HG02588 (cell line): ENCODE measurements at regions not wholly inside any gene's neighbourhood (a gene's known extent, or its start where the extent isn't known, plus 50 kb on each side); places are given as distances from the start of the nearest gene placed in this dataset.

ENCODE experiments used
- ATAC-seq: cut with Tn5 transposase; IDR thresholded peaks from one replicate; pipeline ENCODE4 v1.9.1; 2021; ENCODE audit warnings: mild to moderate bottlenecking, moderate library complexity; ENCODE audit not compliant: unreplicated experiment

DNA sequence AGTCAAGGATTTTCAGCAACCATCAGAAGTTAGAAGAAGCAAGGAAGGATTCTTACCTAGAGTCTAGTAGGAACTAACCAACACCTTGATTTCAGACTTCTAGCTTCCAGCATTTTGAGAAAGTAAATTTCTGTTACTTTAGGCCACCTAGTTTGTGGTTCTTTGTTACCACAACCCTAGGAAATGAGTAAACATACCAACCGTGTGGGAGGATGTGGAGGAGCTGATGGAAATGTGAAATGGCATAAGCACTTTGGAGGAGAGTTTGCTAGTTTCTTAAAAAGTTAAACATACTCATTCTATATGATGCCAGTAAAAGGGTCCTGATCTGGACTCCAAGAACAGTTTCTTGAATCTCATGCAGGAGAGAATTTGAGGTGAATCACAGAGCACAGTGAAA lies 679.4 kb downstream of the PDHA2 start:
- no peak for ATAC-seq

DNA sequence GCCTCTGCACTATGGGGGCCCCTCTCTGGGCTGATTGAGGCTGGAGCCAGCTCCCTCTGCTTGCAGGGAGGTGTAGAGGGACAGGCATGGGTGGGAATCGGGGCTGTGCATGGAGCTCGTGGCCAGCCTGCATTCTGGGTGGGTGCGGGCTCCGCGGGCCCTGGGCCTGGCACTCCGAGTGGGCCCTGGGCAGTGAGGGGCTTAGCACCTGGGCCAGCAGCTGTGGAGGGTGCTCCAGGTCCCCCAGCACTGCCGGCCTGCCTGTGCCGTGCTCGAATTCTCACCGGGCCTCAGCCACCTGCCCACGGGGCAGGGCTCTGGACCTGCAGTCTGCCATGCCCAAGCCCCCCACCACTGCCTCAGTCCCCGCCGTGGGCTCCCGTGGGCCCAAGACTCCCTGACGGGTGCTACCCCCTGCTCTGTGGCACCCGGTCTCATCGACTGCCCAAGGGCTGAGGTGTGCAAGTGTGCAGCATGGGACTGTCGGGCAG lies 681.2 kb downstream of the PDHA2 start:
- ATAC-seq = no peak

DNA sequence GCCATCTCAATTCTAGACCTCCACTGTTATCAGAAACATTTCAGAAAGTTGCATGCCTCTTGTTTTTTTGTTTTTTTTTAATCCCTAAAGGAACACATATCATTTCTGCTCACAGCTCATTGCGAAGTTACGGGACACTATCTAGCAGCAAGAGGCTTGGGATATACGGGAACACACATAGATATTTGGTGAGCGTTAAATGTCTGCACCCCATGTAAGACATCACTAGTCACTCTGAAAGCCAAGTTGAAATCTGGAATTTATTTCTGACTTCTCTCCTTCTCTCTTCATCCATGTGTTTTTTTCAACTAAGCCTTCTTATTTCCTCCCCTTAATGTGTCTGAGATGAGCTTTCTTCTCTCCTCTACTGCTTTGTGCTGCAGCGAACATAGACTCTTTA lies 683.7 kb downstream of the PDHA2 start:
- no peak for ATAC-seq

DNA sequence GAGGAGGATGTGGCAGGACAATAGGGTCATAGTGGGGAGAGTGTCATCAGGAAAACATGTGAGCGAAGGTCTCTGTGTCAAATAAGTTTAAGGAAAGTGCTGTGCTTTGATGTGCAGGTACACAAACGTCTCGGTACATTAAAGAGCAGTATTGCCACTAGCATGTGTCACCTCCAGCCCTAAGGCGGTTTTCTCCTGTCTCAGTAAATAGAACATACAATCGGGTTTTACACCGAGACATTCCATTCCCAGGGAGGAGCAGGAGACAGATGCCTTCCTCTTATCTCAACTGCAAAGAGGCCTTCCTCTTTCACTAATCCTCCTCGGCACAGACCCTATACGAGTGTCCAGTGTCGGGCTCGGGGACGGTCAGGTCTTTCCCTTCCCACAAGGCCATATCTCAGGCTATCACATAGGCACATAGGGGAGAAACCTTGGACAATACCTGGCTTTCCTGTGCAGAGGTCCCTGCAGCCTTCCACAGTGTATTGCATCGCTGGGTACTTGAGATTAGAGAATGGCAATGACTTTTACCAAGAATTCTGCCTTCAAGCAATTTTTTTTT lies 684.5 kb downstream of the PDHA2 start:
- no peak for ATAC-seq

DNA sequence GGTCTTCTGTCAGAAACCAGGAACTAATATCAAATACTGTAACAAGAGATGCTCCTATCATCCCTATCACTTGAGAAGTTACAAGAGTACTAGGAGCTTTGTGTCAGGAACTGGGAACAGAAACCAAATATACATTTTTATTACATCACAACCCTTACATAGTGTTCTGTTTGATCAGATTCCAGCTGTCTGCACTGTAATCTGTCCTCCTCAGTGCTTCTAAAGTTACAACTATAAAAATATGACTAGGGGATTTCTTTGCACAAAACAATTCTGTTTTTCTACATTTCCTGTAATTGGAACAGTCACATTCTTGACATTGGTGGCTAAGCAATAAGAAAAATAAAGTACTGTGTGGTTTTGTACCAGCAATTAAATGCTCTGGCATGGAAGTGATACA lies 686.0 kb downstream of the PDHA2 start:
- no peak for ATAC-seq

DNA sequence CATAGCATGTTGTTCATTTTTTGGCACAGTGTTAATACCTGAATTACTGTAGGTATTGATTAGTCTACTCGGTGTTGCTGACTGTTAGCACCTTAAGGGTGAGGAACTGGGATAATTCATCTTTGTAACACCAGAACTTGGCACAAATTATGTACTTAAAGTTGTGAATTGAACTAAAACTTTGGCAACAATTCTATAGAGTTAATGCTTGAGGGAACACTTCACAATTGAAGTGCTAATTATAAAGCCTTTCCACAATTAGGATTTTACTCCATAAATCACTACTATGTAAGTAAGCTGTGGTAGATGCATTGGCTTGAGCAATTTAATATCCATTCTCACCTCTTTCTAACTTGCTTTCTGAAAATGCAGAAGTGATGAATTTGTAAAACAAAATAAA lies 686.7 kb downstream of the PDHA2 start:
- ATAC-seq = no peak

DNA sequence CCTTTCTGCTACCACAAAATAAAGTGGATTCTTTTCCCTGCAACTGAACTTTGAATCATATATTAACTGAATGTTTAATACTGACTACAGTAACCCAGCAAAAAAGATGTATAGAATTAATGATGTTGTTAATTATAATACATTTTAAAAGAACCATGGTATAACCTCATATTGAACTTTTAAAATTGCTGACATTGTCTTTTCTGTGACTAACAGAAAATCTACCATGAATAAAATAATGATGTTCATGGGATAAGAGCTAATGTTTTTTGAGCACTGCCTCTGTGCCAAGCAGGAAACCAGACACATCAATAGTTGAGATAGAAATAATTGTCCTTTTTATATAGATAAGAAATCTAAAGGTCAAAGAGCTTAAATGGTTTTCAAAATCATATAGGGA lies 691.9 kb downstream of the PDHA2 start:
- ATAC-seq = no peak

DNA sequence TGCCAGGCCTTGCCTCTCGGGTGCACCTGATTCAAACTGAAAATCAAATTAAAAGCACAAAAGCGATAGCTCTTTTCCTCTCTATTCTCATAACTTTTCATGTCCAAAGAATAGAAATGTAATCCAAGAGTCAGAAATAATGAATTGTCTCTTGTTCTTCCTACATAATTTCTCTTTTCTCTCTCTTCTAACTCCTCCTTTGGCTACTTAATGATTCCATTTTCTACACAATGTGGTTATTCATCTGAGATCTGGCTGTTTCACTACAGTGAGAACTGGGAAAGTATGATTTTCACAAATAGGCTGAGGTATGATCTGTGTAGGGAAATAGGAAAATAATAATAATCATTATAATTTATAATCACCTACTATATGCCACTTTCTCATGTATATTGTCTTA lies 703.5 kb downstream of the PDHA2 start:
- ATAC-seq = no peak

DNA sequence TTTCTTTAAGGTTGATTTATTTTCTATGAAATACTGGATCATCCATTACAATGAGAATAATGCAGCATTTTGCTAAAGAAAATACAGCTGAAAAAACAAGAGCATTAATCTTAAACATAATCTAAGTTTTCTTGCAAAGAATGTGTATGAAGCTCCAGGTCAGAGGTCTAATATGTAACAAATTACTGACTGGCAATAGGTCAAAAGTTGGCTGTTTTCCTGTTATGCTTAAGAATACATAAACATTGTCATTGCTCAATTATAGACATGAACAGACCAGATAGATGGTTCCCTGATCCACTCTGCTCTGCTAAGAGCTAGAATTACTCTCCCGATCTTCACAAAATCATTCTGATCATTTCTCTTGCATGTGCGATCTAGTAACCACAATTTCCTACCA lies 718.6 kb downstream of the PDHA2 start:
- no peak for ATAC-seq

DNA sequence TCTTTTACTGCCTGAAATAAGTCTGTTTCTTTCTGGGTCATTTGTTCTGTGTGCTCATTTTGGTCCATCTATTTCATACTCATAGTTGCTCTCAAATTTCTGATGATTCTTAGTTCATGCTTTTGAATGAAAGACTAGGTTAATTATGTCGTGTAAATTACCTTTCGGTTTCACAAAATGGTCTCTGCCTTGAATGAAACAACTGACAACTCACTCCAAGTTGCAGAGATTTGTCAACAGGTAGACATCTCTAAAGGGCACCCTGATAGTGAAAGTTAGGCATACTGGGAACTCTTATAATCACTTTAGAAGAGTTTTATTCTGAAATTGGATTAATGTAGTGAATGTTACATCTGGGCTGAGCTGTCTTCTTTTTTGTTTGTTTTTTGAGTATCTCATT lies 726.9 kb downstream of the PDHA2 start:
- no peak for ATAC-seq

DNA sequence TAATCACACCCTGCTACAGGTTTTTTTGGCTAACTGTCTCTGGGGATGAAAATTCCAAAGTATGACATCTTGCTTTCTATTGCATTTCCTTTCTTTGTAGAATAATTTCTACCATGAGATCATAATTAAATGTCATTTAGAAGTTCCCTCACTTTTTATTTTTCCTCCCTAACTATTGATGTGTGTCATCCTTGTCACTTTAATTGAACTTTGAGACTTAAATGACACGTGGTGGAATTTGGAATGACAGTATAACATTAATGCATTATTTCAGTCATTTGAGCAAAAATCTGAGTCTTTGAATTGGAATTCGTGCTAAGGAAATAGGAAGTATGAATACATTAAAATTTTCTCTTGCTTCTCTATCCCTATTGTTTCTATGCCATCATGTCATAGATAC lies 745.4 kb downstream of the PDHA2 start:
- no peak for ATAC-seq

DNA sequence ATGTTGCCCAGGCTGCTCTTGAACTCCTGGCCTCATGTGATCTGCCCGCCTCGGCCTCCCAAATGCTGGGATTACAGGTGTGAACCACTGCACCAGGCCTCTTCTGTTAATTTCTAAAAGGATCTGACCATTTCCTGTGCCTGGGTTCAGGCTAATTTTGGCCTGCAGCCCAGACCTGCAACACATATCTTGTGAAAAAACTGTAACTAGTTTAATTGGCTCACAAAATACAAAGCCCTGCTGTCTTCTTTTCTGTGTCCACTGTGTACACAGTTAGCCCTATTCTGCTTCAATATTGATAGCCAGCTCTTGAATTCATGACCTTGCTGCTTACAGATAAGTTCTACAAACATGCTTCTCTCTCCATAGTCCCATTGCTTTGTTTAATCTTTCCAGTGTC lies 753.5 kb downstream of the PDHA2 start:
- ATAC-seq = no peak

DNA sequence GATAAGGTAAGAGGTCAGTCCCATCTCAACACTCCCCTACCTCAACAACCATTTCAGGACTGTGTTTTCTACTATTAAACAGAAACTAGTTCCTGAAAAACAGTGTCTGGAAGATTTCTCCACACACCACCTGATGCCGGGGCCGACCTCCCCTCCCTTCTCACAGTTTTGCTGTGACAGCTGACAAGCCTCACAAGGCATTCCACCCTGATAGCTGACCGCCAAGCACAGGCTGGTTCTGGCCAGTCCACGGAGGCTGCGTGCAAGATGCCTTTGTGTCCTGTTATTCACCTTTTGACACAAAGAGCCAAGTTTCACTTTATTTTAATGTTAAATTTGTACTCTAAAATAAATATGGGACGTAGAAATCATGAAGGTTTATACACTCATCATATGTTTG lies 758.6 kb downstream of the PDHA2 start:
- no peak for ATAC-seq

DNA sequence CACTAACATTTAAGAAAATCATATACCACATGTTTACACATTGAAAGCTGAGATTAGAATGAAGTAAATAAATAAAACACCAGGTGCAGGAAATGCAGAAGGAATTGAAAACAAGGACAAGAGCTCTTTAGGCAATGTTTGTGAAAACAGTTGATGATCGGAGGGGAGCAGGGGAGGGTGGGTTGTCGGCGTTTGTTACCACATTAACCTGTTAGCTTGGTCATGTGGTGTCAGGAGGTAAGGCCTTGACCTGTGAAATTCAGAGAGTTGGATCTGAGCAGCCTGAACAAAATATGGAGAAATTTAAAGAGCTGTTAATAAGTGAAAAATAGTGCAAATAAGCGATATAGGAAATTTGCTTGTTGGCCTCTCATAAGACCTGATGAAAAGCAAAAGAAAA lies 759.9 kb downstream of the PDHA2 start:
- ATAC-seq = no peak

DNA sequence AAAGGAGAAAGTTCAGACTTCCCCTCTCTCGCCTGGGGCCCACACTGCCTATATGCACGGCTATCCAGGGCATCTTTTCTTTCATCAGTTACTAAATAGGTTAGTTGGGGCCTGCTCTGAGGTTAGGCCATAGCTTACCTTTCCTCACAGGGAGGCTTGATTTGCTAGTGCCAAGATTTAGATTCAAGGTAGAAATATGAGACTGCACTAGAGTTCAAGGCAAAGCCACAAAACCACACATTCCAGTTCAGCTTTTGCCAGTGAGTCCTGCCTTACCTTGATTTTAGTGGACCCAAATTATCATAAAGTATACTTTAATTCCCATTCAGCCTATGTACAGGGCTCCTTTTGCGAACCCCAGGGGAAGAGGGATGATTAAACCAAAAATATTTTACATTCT lies 762.8 kb downstream of the PDHA2 start:
- ATAC-seq = no peak

DNA sequence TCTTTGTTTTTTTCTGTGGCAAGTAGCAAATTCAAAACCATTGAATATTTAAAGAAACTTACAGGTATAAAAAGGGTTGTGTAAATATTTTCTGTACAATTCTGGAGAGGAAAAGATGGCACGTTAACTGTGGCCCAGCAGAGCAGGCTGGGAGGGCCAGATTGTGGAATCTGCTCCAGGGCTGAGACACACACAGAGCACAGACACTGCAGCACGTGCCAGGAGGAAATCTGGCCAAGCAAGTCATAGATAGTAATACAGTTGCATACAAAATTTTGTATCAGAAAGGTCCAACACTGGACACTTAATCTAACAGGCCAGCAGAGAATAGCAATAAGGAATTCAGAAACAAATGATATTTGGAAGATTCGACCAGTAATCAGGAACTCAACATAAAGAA lies 763.7 kb downstream of the PDHA2 start:
- ATAC-seq = no peak

DNA sequence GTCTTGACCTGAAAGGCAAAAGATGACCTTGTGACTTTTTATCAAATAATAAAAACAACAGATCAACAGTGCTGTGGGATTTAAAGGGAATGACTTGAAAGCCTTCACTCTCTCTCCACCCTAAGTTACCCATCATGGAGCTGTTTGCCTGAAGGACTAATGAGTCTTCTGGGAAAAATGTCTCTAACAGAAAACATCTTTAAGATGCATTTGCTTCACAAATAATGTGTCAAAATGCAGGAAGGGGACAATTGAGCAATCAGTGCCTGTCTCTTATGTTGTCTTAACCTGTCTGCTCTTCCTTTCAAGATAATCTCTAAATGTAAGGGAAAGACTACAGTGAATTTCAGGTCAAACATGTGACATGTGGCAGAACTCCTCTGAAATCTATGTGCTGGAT lies 766.6 kb downstream of the PDHA2 start:
- ATAC-seq = no peak

DNA sequence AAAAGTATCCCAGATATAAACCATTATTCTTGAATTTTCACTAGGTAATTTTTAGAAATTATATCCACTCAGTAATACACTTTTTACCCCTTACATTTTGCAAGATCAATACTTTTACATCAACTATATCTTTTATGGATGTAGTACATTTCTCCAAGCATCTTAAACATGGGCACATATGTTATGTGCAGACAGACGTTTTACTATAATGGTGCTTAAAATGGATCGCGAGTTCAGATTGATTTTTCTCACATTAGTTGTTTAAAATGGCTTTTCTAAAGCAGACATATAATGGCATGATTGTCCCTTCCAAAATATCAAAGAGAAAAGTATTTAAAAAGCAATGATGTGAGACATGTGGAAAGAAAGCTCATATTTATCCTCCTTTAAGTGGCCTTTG lies 786.1 kb downstream of the PDHA2 start:
- no peak for ATAC-seq

DNA sequence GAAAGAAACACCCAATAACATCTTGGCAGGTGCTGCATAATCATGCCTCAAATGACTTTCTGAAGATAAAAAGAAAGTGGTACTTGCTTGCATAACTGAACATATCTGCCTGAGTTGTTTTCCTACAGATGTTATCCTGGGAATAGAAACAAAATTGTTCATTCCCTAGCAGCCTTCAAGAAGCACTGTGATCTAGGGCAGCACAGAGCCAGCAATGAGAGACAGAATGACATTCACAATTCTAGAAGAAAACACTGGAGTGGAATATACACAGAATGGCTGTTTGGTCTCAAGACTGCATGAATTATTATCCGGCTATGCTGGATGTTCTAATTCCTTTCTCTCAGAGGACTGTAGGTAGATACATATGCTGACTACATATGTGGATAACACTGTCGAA lies 790.9 kb downstream of the PDHA2 start:
- ATAC-seq = no peak

DNA sequence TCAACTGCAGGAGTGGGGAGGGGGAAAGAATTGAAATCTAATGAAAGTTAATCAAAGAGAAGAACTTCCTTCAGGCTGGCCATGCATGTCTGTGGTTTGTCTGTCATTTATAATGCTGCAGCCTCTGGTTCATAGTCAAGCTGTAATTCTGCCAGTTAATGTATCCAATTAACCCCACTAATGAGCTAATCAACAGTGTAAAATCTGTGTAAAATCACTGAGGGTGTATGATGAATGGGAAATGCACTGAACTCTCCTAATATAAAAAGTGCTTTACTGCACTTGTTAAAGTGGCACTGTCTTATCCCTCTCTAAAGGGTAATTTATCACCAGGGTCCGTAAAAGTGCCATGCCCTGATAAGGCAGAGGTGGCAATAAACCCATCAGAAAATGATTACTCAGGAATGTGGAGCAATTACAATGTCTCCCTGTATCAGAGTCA lies 798.1 kb downstream of the PDHA2 start:
- no peak for ATAC-seq

DNA sequence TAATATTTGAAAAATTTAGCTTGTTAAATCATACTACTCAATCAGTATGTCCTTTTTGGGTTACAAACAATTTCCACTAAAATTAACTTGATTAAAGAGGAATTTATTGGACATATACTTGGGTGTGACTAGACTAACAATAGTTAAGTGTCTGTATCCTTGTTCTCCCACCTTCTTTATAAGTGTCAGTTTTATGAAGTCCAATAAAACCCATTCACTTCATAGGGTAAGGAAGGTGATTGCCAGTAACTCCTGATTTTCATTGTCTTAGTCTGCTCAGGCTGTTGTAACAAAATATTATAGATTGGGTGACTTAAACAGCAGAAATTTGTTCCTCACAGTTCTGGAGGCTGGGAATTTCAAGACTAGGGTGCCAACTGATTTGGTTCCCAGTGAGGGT lies 800.0 kb downstream of the PDHA2 start:
- no peak for ATAC-seq

DNA sequence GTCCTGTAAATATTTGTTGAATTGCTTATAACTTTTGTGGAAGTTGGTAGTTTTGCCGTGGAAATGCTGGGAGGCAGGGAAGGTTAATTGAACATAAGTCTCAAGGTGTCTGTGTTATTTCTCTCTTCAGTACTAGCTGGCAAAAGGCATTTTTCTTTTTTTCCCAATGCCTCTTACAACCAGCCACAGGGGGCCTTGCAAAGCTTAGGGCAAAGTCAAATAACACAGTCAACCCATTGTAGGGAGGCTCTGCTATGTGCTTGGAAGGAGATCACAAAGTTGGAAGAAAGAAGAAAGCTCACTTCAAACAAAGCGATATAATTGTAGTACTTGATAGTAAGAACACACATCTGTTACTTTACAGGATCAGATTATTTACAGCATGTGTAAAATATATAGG lies 802.6 kb downstream of the PDHA2 start:
- ATAC-seq = no peak

DNA sequence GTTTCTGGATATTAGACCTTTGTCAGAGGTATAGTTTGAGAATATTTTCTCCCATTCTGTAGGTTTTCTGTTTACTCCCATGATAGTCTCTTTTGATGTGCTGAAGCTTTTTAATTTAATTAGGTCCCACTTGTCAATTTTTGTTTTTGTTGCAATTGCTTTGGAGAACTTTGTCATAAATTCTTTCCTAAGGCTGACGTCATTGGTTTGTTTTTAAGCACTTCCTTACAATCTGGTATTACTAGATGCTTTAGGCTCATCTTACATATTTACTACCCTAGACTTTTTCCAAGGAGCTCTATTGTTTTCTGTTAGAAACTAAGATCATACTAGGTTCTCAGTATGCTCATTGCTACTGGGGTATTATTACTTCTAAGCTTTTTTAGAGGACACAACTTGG lies 806.3 kb downstream of the PDHA2 start:
- no peak for ATAC-seq

DNA sequence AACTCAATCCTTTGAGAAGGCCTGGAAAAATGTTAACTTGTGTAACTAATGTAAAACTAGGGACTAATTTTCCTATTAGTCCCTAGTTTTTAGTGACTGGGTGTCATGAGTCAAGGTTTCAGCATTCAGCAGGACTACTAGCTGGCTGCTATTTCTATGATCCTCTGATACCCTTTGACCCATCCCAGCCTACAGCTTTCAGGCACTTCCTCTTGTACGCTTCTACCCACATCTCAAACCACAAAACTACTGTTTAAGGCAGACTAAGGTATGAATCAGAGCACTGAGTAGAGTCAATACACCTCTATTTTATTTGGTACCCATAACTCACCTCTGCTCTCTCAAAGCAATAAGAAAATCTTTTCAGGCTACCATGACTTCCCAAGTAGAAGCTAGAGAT lies 809.6 kb downstream of the PDHA2 start:
- no peak for ATAC-seq
